NCI-H69 (cell line): ENCODE measurements at regions not wholly inside any gene's neighbourhood (a gene's known extent, or its start where the extent isn't known, plus 50 kb on each side); places are given as distances from the start of the nearest gene placed in this dataset.
A peak's percentile ranks its signal among the peaks of the same experiment; 100 is the strongest.

Experiments used
- DNase-seq: peaks from one replicate; lab custom pipeline; 2025; lab: John Stamatoyannopoulos, UW

- no peak for DNase-seq
Observed at GRCh38 chr4:110886856-110887255, 264.0 kb upstream of the PITX2 start.

GRCh38 chr4:110897784-110898183, 274.9 kb upstream of the PITX2 start:
- peak; percentile 1 for DNase-seq

GRCh38 chr4:110898290-110898689, 275.4 kb upstream of the PITX2 start:
- DNase-seq: no peak

GRCh38 chr4:110900213-110900769, 277.4 kb upstream of the PITX2 start:
- no peak for DNase-seq

- no peak for DNase-seq
Observed at GRCh38 chr4:110902500-110902899, 279.6 kb upstream of the PITX2 start.

GRCh38 chr4:110904435-110905065, 281.7 kb upstream of the PITX2 start:
- DNase-seq: peak; percentile 72

- no peak for DNase-seq
Observed at GRCh38 chr4:110905367-110905766, 282.5 kb upstream of the PITX2 start.

GRCh38 chr4:110907801-110908313, 285.0 kb upstream of the PITX2 start:
- no peak for DNase-seq

GRCh38 chr4:110914791-110915190, 291.9 kb upstream of the PITX2 start:
- DNase-seq: no peak

- no peak for DNase-seq
Observed at GRCh38 chr4:110915301-110915700, 292.4 kb upstream of the PITX2 start.

- DNase-seq: peak; percentile 39
Observed at GRCh38 chr4:110916505-110916904, 293.6 kb upstream of the PITX2 start.

- no peak for DNase-seq
Observed at GRCh38 chr4:110917835-110918234, 295.0 kb upstream of the PITX2 start.

- no peak for DNase-seq
Observed at GRCh38 chr4:110920990-110921389, 298.1 kb upstream of the PITX2 start.

GRCh38 chr4:110924761-110925160, 301.9 kb upstream of the PITX2 start:
- DNase-seq: no peak

- no peak for DNase-seq
Observed at GRCh38 chr4:110926841-110927400, 304.0 kb upstream of the PITX2 start.

GRCh38 chr4:110933341-110933740, 310.5 kb upstream of the PITX2 start:
- DNase-seq: no peak

- no peak for DNase-seq
Observed at GRCh38 chr4:110944501-110944900, 321.6 kb upstream of the PITX2 start.

- no peak for DNase-seq
Observed at GRCh38 chr4:110945600-110945999, 322.7 kb upstream of the PITX2 start.

GRCh38 chr4:110949542-110949941, 326.7 kb upstream of the PITX2 start:
- DNase-seq: no peak

GRCh38 chr4:110950731-110951130, 327.9 kb upstream of the PITX2 start:
- no peak for DNase-seq

GRCh38 chr4:110953191-110953590, 330.3 kb upstream of the PITX2 start:
- no peak for DNase-seq

GRCh38 chr4:110953898-110954297, 331.0 kb upstream of the PITX2 start:
- DNase-seq: no peak

GRCh38 chr4:110955748-110956147, 332.9 kb upstream of the PITX2 start:
- no peak for DNase-seq
